Prostate gland (tissue), 2 donors: ENCODE measurements at regions not wholly inside any gene's neighbourhood (a gene's known extent, or its start where the extent isn't known, plus 50 kb on each side); places are given as distances from the start of the nearest gene placed in this dataset.

Experiments
- DNase-seq: peaks from one replicate; pipeline ENCODE4 v3.0.0-alpha.2; 2019; ENCODE audit warnings: low spot score
- H3K27ac ChIP-seq, 2 donors: fragments of 200-600 bp; sonication (generic); 2 replicates each; pipeline ENCODE4 v1.5.1; 2017 to 2019
- H3K27me3 ChIP-seq: fragments of 200-600 bp; sonication (generic); replicated peaks from 2 replicates; pipeline ENCODE4 v1.5.1; 2019; ENCODE audit not compliant: insufficient read depth
- H3K36me3 ChIP-seq, 2 donors: fragments of 200-600 bp; sonication (generic); 1 replicate in 1 of 2; 2 replicates in 1 of 2; pipeline versions ENCODE4 v1.5.1 to v1.8.1; 2017 to 2019
- H3K4me1 ChIP-seq: fragments of 200-600 bp; sonication (generic); replicated peaks from 2 replicates; pipeline ENCODE4 v1.5.1; 2019
- H3K4me3 ChIP-seq, 2 donors: fragments of 200-600 bp; sonication (generic); 2 replicates each; pipeline ENCODE4 v1.5.1; 2017 to 2019
- H3K9me3 ChIP-seq: fragments of 200-600 bp; sonication (generic); 2 replicates; pipeline ENCODE4 v1.5.1; 2017
- POLR2A ChIP-seq: fragments of 450-650 bp; IDR thresholded peaks from one replicate; pipeline ENCODE4 v1.6.1; 2016; ENCODE audit warnings: antibody characterized with exemption, mild to moderate bottlenecking
- POLR2AphosphoS5 ChIP-seq: sonication (generic); formaldehyde crosslinking; IDR thresholded peaks from one replicate; pipeline ENCODE4 v1.6.1; 2017; ENCODE audit warnings: antibody characterized with exemption
- WGBS: methylation state at CpG from one replicate; pipeline ENCODE4 v1.1.5; 2018; 5-methylcytosine and 5-hydroxymethylcytosine counted together
- intact Hi-C: fragments of 100-400 bp; cut with DNase I; formaldehyde crosslinking; loops from one replicate; pipeline ENCODE4 v1.14.2; 2022
- TF ChIP-seq, protein P1 (sequence below), 4 experiments: fragments of 200-600 bp in 2 of 4; fragments of 450-650 bp in 2 of 4; sonication (generic) in 2 of 4; IDR thresholded peaks; 1 replicate in 3 of 4; 2 replicates in 1 of 4; pipeline ENCODE4 v1.5.1; 2016 to 2019; ENCODE audit warnings: antibody characterized with exemption in 4 of 4, mild to moderate bottlenecking in 2 of 4, moderate library complexity in 2 of 4

DNA sequence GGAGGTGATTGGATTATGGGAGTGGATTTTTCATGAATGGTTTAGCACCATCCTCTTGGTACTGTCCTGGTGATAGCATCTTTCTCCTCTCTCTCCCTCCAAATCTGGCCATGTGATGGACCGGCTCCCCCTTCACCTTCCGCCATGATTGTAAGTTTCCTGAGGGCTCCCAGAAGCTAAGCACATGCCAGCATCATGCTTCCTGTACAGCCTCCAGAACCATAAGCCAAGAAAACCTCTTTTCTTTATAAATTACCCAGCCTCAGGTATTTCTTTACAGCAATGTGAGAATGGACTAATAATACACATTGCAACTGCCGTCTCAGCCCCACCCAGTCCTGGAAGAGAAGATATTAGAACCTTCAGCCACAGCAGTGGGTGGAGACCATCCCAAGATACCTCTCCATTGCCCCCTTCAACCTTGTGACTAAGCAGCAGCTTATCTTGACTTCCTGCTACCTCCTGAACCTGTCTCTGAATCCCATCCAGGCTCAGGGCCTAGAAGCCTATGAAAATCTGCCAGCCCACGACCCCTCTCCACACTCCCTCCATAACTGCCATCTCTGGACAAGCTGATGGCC lies 81.8 kb upstream of the AGAP1 start:
- 95% methylated on average over 4 of the region's 4 CpGs for WGBS
- Histone ChIP-seq H3K4me1 (no peaks in the 10 kb centered on the region), H3K27ac (no peak overlapping the region), H3K4me3 (no peak overlapping the region), H3K36me3 (no peaks in the 10 kb centered on the region), H3K27me3 (no peaks in the 10 kb centered on the region), H3K9me3 (no peaks in the 10 kb centered on the region)
- intact Hi-C loops, result no loop called here
- no peak for DNase-seq
- TF ChIP-seq, protein P1, sequence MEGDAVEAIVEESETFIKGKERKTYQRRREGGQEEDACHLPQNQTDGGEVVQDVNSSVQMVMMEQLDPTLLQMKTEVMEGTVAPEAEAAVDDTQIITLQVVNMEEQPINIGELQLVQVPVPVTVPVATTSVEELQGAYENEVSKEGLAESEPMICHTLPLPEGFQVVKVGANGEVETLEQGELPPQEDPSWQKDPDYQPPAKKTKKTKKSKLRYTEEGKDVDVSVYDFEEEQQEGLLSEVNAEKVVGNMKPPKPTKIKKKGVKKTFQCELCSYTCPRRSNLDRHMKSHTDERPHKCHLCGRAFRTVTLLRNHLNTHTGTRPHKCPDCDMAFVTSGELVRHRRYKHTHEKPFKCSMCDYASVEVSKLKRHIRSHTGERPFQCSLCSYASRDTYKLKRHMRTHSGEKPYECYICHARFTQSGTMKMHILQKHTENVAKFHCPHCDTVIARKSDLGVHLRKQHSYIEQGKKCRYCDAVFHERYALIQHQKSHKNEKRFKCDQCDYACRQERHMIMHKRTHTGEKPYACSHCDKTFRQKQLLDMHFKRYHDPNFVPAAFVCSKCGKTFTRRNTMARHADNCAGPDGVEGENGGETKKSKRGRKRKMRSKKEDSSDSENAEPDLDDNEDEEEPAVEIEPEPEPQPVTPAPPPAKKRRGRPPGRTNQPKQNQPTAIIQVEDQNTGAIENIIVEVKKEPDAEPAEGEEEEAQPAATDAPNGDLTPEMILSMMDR (IDR thresholded peaks at IDR 0.05), result no peak
- TF ChIP-seq POLR2A, result no peak
- no peak for TF ChIP-seq POLR2AphosphoS5

DNA sequence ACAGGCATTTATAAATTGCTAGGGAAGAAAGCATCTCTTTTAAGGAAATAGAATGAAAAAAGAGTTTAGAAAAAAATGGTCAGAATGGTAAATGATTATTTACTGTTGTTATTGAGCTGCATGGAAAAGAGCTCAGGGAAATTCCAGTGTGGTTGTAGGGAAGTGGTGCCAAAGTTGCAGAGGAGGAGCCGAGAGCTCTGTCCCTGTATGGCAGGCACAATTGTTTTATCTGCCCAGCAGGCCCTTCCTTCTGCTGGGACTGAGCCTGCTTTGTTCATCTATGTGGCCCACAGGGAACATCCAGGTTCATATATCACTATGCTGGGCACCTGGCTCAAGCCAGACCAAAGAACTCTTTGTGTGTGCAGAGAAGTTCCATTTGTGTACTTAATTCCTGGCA lies 80.8 kb upstream of the AGAP1 start:
- no peak overlapping the region for H3K4me3 ChIP-seq
- H3K36me3 ChIP-seq, result no peaks in the 10 kb centered on the region
- H3K27ac ChIP-seq, result no peak overlapping the region
- H3K9me3 ChIP-seq, result no peaks in the 10 kb centered on the region
- no peak for DNase-seq
- H3K27me3 ChIP-seq, result no peaks in the 10 kb centered on the region
- WGBS, result 50% methylated on average over 1 of the region's 1 CpG
- H3K4me1 ChIP-seq, result no peaks in the 10 kb centered on the region
- intact Hi-C loops, result no loop called here
- TF ChIP-seq, protein P1 (IDR thresholded peaks at IDR 0.05), result no peak
- TF ChIP-seq POLR2A (no peak), POLR2AphosphoS5 (no peak)

DNA sequence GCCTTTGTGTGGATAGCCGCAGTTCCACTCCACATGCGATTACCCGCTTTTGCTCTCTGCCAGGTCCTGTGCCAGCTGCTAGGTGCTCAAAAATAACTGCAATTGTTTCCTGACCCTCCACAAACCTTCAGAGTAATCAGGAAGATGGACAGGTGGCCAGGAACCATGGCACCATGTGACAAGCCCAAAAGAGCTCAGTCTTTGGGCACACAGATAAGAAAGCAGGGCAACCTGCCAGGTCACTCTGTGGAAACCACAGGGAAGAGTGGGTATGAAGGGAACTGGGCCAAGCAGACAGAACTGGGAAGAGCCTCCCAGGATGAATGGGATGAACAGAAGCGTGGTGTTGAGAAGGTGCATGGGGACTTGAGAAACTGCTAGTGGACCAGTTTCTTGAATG lies 79.4 kb upstream of the AGAP1 start:
- no peak overlapping the region for H3K4me3 ChIP-seq
- TF ChIP-seq POLR2AphosphoS5 (no peak), POLR2A (no peak)
- TF ChIP-seq, protein P1 (IDR thresholded peaks at IDR 0.05), result no peak
- intact Hi-C loops, result no loop called here
- DNase-seq, result no peak
- WGBS, result 84% methylated on average over 4 of the region's 4 CpGs
- H3K36me3 ChIP-seq, result no peaks in the 10 kb centered on the region
- no peaks in the 10 kb centered on the region for H3K9me3 ChIP-seq
- H3K27me3 ChIP-seq, result no peaks in the 10 kb centered on the region
- no peaks in the 10 kb centered on the region for H3K4me1 ChIP-seq
- no peak overlapping the region for H3K27ac ChIP-seq

DNA sequence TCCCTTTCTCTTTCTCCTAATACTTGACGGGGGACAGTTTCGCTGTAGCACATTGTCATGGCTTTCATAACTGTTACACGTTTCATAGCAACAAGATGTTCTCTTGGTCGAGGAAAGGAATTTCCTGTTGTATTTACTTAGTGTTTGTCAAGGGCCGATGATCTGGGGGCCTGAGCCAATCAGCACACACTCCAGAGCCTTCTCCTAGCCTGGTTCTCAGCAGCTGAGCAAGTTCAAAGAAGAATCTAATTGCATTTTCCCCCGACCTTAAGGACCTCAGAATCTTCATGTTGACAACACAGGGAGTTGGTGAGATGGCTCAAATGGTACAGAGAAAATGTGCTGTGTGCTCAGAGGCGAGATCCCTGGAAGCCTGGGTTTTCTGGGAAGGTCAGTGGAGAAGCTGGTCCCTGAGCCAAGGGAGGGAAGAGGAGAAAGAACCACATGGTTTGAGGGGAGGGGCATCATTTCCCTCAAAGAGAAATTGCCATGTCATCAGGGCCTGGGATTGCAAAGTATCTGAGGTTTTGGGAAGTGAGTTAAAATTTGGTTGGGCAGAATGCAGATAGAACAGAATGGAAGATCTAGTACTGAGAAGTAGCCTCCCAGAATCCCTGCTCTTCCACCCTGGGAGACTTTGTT lies 76.9 kb upstream of the AGAP1 start:
- Histone ChIP-seq H3K9me3 (no peaks in the 10 kb centered on the region), H3K4me3 (no peak overlapping the region), H3K36me3 (no peaks in the 10 kb centered on the region), H3K4me1 (no peaks in the 10 kb centered on the region), H3K27ac (no peak overlapping the region), H3K27me3 (no peaks in the 10 kb centered on the region)
- DNase-seq, result no peak
- intact Hi-C loops, result no loop called here
- WGBS, result 34% methylated on average over 7 of the region's 7 CpGs
- no peak for TF ChIP-seq POLR2AphosphoS5
- TF ChIP-seq POLR2A, result no peak

DNA sequence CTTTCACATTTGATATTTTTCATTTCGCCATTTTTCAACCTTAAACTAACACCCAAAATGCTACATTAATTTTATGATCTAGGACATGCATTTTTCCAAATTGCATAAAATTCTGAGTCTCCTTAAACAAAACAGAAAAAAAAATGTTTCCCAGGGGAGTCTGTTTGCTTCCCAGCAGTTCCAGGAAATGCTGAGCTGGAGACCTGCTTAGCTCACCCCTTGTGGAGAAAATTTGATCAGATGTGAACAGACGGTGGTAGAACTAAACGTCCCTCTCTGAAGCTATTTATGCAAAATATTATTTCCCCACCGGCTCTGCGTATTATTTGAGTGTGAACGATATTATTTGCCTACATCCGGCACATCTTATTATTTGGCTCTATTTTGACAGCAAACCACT lies 74.9 kb upstream of the AGAP1 start:
- TF ChIP-seq POLR2A (no peak), POLR2AphosphoS5 (no peak)
- TF ChIP-seq, protein P1 (IDR thresholded peaks at IDR 0.05), result no peak
- Histone ChIP-seq H3K4me1 (no peaks in the 10 kb centered on the region), H3K36me3 (no peaks in the 10 kb centered on the region), H3K27ac (no peak overlapping the region), H3K27me3 (no peaks in the 10 kb centered on the region), H3K9me3 (no peaks in the 10 kb centered on the region), H3K4me3 (no peak overlapping the region)
- DNase-seq, result no peak
- intact Hi-C loops, result no loop called here
- 76% methylated on average over 7 of the region's 7 CpGs for WGBS
